ENCODE measurements at regions not wholly inside any gene's neighbourhood (a gene's known extent, or its start where the extent isn't known, plus 50 kb on each side); places are given as distances from the start of the nearest gene placed in this dataset.

GRCh38 chr16:48913384-48913783 lies 303.4 kb upstream of the N4BP1 start:
- TF ChIP-seq, protein P1, sequence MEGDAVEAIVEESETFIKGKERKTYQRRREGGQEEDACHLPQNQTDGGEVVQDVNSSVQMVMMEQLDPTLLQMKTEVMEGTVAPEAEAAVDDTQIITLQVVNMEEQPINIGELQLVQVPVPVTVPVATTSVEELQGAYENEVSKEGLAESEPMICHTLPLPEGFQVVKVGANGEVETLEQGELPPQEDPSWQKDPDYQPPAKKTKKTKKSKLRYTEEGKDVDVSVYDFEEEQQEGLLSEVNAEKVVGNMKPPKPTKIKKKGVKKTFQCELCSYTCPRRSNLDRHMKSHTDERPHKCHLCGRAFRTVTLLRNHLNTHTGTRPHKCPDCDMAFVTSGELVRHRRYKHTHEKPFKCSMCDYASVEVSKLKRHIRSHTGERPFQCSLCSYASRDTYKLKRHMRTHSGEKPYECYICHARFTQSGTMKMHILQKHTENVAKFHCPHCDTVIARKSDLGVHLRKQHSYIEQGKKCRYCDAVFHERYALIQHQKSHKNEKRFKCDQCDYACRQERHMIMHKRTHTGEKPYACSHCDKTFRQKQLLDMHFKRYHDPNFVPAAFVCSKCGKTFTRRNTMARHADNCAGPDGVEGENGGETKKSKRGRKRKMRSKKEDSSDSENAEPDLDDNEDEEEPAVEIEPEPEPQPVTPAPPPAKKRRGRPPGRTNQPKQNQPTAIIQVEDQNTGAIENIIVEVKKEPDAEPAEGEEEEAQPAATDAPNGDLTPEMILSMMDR (IDR thresholded peaks at IDR 0.05; ENCODE audit: low read depth, low read length, poor library complexity, severe bottlenecking): no peak
- no peak for TF ChIP-seq EZH2phosphoT487 (IDR thresholded peaks at IDR 0.05; ENCODE audit: borderline replicate concordance, low read length)
